A549 (cell line): ENCODE measurements at regions not wholly inside any gene's neighbourhood (a gene's known extent, or its start where the extent isn't known, plus 50 kb on each side); places are given as distances from the start of the nearest gene placed in this dataset.

Experiments used
- ATAC-seq, 2 experiments: fragments of 200-7000 bp in 1 of 2; fragments of >200 bp in 1 of 2; cut with Nextera tagmentation in 1 of 2; cut with Tn5 transposase in 1 of 2; 3 replicates each; pipeline versions ENCODE4 v1.8.0 to v1.9.1; 2018 to 2020; ENCODE audit warnings: mild to moderate bottlenecking in 1 of 2, moderate library complexity in 1 of 2
- CTCF ChIA-PET: fragments of 300-600 bp; sonication (Branson Sonifier 250); formaldehyde crosslinking; extraction: SDS; loops from one replicate; lab custom pipeline; 2021; ENCODE audit warnings: antibody characterized with exemption, inconsistent platforms; lab: Yijun Ruan, JAX
- POLR2A ChIA-PET: fragments of 350-600 bp; formaldehyde crosslinking; extraction: SDS; loops from one replicate; lab custom pipeline; 2021; ENCODE audit warnings: antibody characterized with exemption, inconsistent platforms; lab: Yijun Ruan, JAX
- DNase-seq, 2 experiments: peaks; one replicate each; pipeline versions ENCODE4 v3.0.0 to v3.0.0-alpha.2; 2011 to 2016; ENCODE audit warnings: low read depth in 1 of 2, low spot score in 1 of 2
- FAIRE-seq: peaks from 2 replicates; lab custom pipeline; 2011; peaks lifted over from hg19 to GRCh38; lab: Jason Lieb, UNC
- H3K27ac ChIP-seq, 2 experiments: fragments of >200 bp; sonication (Bioruptor Twin); formaldehyde crosslinking; 3 replicates each; pipeline ENCODE4 v1.5.1; 2016 to 2017
- H3K4me1 ChIP-seq: fragments of >200 bp; sonication (Bioruptor Twin); formaldehyde crosslinking; 3 replicates; pipeline ENCODE4 v1.6.1; 2016
- H3K4me2 ChIP-seq: fragments of >200 bp; sonication (Bioruptor Twin); formaldehyde crosslinking; 3 replicates; pipeline ENCODE4 v1.6.1; 2016
- H3K4me3 ChIP-seq: fragments of >200 bp; sonication (Bioruptor Twin); formaldehyde crosslinking; 3 replicates; pipeline ENCODE4 v1.5.1; 2016
- H3K9me3 ChIP-seq: fragments of >200 bp; sonication (Bioruptor Twin); formaldehyde crosslinking; 3 replicates; pipeline ENCODE4 v1.6.1; 2016
- ATOH8 ChIP-seq: fragments of 250-450 bp; sonication (Bioruptor Pico); IDR thresholded peaks from 2 replicates; pipeline ENCODE4 v1.5.0; 2020; ENCODE audit warnings: low read depth, mild to moderate bottlenecking, moderate library complexity
- BCL3 ChIP-seq: fragments of >200 bp; sonication (Bioruptor Twin); formaldehyde crosslinking; IDR thresholded peaks from 3 replicates; pipeline ENCODE4 v1.6.1; 2016
- BHLHE40 ChIP-seq: IDR thresholded peaks from 2 replicates; pipeline ENCODE4 v1.6.1; 2012; ENCODE audit warnings: low read depth, low read length, inconsistent platforms
- CHD2 ChIP-seq: fragments of 150-350 bp; IDR thresholded peaks from 2 replicates; pipeline ENCODE4 v1.6.1; 2014; ENCODE audit warnings: low read length; ENCODE audit not compliant: partially characterized antibody
- CHD4 ChIP-seq: fragments of 200-600 bp; sonication (generic); IDR thresholded peaks from 2 replicates; pipeline ENCODE4 v1.6.1; 2016; ENCODE audit warnings: antibody characterized with exemption, mild to moderate bottlenecking, borderline replicate concordance
- EHMT2 ChIP-seq: fragments of 200-600 bp; sonication (generic); IDR thresholded peaks from 2 replicates; pipeline ENCODE4 v1.6.1; 2016; ENCODE audit warnings: antibody characterized with exemption, low read depth, mild to moderate bottlenecking, moderate library complexity
- EP300 ChIP-seq, 2 experiments: fragments of >200 bp; sonication (Bioruptor Twin); formaldehyde crosslinking; IDR thresholded peaks; 2 replicates in 1 of 2; 3 replicates in 1 of 2; pipeline ENCODE4 v1.6.1; 2016 to 2017
- FOXS1 ChIP-seq: fragments of 250-450 bp; sonication (Bioruptor Pico); IDR thresholded peaks from 2 replicates; pipeline ENCODE4 v1.5.0; 2020; ENCODE audit warnings: mild to moderate bottlenecking, moderate library complexity
- KDM1A ChIP-seq: fragments of 200-600 bp; sonication (generic); IDR thresholded peaks from 2 replicates; pipeline ENCODE4 v1.6.1; 2016; ENCODE audit warnings: low read depth, mild to moderate bottlenecking
- PHF8 ChIP-seq: fragments of 200-600 bp; sonication (generic); IDR thresholded peaks from 2 replicates; pipeline ENCODE4 v1.6.1; 2016; ENCODE audit warnings: low read depth, mild to moderate bottlenecking, antibody characterized with exemption, moderate library complexity, borderline replicate concordance
- POLR2AphosphoS2 ChIP-seq: conservative IDR thresholded peaks from 2 replicates; pipeline ENCODE4 v1.6.1; 2012; ENCODE audit warnings: low read length, improper control_type of control experiment, inconsistent platforms
- RAD21 ChIP-seq, 2 experiments: fragments of >200 bp in 1 of 2; sonication (Bioruptor Twin) in 1 of 2; formaldehyde crosslinking in 1 of 2; IDR thresholded peaks in 1 of 2; conservative IDR thresholded peaks in 1 of 2; 2 replicates in 1 of 2; 3 replicates in 1 of 2; pipeline ENCODE4 v1.6.1; 2012 to 2018; ENCODE audit warnings: inconsistent platforms in 1 of 2
- RARB ChIP-seq: fragments of 250-450 bp; sonication (Bioruptor Pico); IDR thresholded peaks from 2 replicates; pipeline ENCODE4 v1.8.0; 2021; ENCODE audit warnings: mild to moderate bottlenecking, moderate library complexity
- RFX5 ChIP-seq: fragments of 450-650 bp; IDR thresholded peaks from 2 replicates; pipeline ENCODE4 v1.7.1; 2014; ENCODE audit warnings: antibody characterized with exemption, mild to moderate bottlenecking, moderate library complexity
- RNF2 ChIP-seq: fragments of 200-600 bp; sonication (generic); IDR thresholded peaks from 2 replicates; pipeline ENCODE4 v1.6.1; 2016; ENCODE audit warnings: low read depth, mild to moderate bottlenecking, antibody characterized with exemption, moderate library complexity, borderline replicate concordance
- TFCP2L1 ChIP-seq: fragments of 250-450 bp; sonication (Bioruptor Pico); IDR thresholded peaks from 2 replicates; pipeline ENCODE4 v1.5.0; 2021; ENCODE audit warnings: mild to moderate bottlenecking
- TP53 ChIP-seq: fragments of 250-450 bp; sonication (Bioruptor Pico); IDR thresholded peaks from 2 replicates; pipeline ENCODE4 v1.5.0; 2021; ENCODE audit warnings: mild to moderate bottlenecking, moderate library complexity
- USF2 ChIP-seq: fragments of 450-650 bp; IDR thresholded peaks from 2 replicates; pipeline ENCODE4 v1.6.1; 2014; ENCODE audit warnings: antibody characterized with exemption
- ZC3H11A ChIP-seq: fragments of 450-650 bp; IDR thresholded peaks from 2 replicates; pipeline ENCODE4 v1.6.1; 2014; ENCODE audit warnings: antibody characterized with exemption, mild to moderate bottlenecking
- ZFP36 ChIP-seq: fragments of 450-650 bp; IDR thresholded peaks from 2 replicates; pipeline ENCODE4 v1.6.1; 2014; ENCODE audit warnings: borderline replicate concordance; ENCODE audit not compliant: partially characterized antibody
- WGBS: methylation state at CpG from one replicate; pipeline ENCODE4 v1.1.6; 2017; ENCODE audit errors: missing lambda C conversion rate; 5-methylcytosine and 5-hydroxymethylcytosine counted together
- TF ChIP-seq, protein P1 (sequence below): IDR thresholded peaks from 2 replicates; pipeline ENCODE4 v1.6.1; 2012
- TF ChIP-seq, protein P2 (sequence below): fragments of >200 bp; sonication (Bioruptor Twin); formaldehyde crosslinking; IDR thresholded peaks from 3 replicates; pipeline ENCODE4 v1.5.1; 2016
- TF ChIP-seq, protein P3 (sequence below): fragments of 150-350 bp; IDR thresholded peaks from 2 replicates; pipeline ENCODE4 v1.6.1; 2014; ENCODE audit warnings: low read depth, mild to moderate bottlenecking, low read length
- TF ChIP-seq, protein P4 (sequence below): fragments of 250-450 bp; sonication (Bioruptor Pico); IDR thresholded peaks from 2 replicates; pipeline ENCODE4 v1.5.0; 2021; ENCODE audit warnings: mild to moderate bottlenecking, moderate library complexity, borderline replicate concordance
- TF ChIP-seq, protein P5 (sequence below): fragments of >200 bp; sonication (Bioruptor Twin); formaldehyde crosslinking; IDR thresholded peaks from 2 replicates; pipeline ENCODE4 v1.6.1; 2016
- TF ChIP-seq, protein P6 (sequence below): fragments of 200-600 bp; sonication (generic); IDR thresholded peaks from 2 replicates; pipeline ENCODE4 v1.6.1; 2016; ENCODE audit warnings: antibody characterized with exemption, mild to moderate bottlenecking, moderate library complexity

DNA sequence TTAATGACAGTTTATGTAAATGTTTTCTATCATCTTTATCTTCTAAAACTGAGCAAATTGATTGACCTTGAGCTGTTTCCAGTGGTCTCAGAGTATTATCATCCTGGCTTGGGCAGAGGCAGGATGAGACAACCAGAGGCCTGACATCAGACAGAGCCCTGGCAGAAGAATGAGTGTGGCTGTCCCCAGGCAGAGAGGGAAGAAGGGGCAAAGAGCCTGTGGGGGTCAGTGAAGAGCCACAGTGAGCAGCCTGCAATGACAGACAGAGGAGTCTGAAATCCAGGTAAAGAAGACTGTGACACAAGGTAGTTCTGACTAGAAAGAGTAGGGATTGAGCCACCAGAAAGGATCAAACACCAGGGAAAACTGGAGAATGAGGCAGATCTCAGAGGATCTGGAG is 182.4 kb upstream of the ARSJ start:
- DNase-seq = no peak
- Histone ChIP-seq H3K9me3 (no peaks in the 10 kb centered on the region), H3K4me2 (no peak overlapping the region), H3K4me3 (no peak overlapping the region), H3K27ac (no peak overlapping the region), H3K4me1 (no peaks in the 10 kb centered on the region)
- CTCF ChIA-PET = no interaction called here
- POLR2A ChIA-PET = no interaction called here
- TF ChIP-seq, protein P1, sequence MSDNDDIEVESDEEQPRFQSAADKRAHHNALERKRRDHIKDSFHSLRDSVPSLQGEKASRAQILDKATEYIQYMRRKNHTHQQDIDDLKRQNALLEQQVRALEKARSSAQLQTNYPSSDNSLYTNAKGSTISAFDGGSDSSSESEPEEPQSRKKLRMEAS = no peak
- TF ChIP-seq USF2 (no peak), RNF2 (no peak), BCL3 (no peak), TP53 (CRISPR knock-in tag) (no peak), EP300 (IDR thresholded peaks at IDR 0.05) (no peak), POLR2AphosphoS2 (no peak), PHF8 (no peak), ZFP36 (no peak), RFX5 (no peak), KDM1A (no peak), ATOH8 (CRISPR knock-in tag) (no peak), CHD4 (no peak), EHMT2 (no peak), FOXS1 (CRISPR knock-in tag) (no peak), BHLHE40 (no peak), CHD2 (no peak)
- TF ChIP-seq, protein P2, sequence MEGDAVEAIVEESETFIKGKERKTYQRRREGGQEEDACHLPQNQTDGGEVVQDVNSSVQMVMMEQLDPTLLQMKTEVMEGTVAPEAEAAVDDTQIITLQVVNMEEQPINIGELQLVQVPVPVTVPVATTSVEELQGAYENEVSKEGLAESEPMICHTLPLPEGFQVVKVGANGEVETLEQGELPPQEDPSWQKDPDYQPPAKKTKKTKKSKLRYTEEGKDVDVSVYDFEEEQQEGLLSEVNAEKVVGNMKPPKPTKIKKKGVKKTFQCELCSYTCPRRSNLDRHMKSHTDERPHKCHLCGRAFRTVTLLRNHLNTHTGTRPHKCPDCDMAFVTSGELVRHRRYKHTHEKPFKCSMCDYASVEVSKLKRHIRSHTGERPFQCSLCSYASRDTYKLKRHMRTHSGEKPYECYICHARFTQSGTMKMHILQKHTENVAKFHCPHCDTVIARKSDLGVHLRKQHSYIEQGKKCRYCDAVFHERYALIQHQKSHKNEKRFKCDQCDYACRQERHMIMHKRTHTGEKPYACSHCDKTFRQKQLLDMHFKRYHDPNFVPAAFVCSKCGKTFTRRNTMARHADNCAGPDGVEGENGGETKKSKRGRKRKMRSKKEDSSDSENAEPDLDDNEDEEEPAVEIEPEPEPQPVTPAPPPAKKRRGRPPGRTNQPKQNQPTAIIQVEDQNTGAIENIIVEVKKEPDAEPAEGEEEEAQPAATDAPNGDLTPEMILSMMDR = no peak
- TF ChIP-seq, protein P3, sequence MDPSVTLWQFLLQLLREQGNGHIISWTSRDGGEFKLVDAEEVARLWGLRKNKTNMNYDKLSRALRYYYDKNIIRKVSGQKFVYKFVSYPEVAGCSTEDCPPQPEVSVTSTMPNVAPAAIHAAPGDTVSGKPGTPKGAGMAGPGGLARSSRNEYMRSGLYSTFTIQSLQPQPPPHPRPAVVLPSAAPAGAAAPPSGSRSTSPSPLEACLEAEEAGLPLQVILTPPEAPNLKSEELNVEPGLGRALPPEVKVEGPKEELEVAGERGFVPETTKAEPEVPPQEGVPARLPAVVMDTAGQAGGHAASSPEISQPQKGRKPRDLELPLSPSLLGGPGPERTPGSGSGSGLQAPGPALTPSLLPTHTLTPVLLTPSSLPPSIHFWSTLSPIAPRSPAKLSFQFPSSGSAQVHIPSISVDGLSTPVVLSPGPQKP = no peak
- FAIRE-seq = no peak
- no peak for ATAC-seq

GRCh38 chr4:114163051-114163450 is 183.6 kb upstream of the ARSJ start:
- Histone ChIP-seq H3K9me3 (no peaks in the 10 kb centered on the region), H3K4me3 (no peak overlapping the region), H3K27ac (no peak overlapping the region), H3K4me1 (no peaks in the 10 kb centered on the region), H3K4me2 (no peak overlapping the region)
- 80% methylated on average over 4 of the region's 4 CpGs for WGBS
- ATAC-seq (no peak), FAIRE-seq (no peak), DNase-seq (no peak)
- ChIA-PET CTCF (interaction anchor here (1.2 kb wide), 1 partner anchor 17 kb away, joined by 3 read pairs; no protein-coding TSS in a partner anchor), POLR2A (no interaction called here)
- TF ChIP-seq ZC3H11A (no peak), ZFP36 (no peak), TP53 (CRISPR knock-in tag) (no peak), RAD21 (conservative IDR thresholded peaks at IDR 0.05 in 1 of 2, IDR thresholded peaks at IDR 0.05 in 1 of 2) (no peak), TFCP2L1 (CRISPR knock-in tag) (no peak), RARB (no peak)
- TF ChIP-seq, protein P4, sequence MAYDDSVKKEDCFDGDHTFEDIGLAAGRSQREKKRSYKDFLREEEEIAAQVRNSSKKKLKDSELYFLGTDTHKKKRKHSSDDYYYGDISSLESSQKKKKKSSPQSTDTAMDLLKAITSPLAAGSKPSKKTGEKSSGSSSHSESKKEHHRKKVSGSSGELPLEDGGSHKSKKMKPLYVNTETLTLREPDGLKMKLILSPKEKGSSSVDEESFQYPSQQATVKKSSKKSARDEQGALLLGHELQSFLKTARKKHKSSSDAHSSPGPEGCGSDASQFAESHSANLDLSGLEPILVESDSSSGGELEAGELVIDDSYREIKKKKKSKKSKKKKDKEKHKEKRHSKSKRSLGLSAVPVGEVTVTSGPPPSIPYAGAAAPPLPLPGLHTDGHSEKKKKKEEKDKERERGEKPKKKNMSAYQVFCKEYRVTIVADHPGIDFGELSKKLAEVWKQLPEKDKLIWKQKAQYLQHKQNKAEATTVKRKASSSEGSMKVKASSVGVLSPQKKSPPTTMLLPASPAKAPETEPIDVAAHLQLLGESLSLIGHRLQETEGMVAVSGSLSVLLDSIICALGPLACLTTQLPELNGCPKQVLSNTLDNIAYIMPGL (CRISPR knock-in tag) = no peak
- TF ChIP-seq, protein P5, sequence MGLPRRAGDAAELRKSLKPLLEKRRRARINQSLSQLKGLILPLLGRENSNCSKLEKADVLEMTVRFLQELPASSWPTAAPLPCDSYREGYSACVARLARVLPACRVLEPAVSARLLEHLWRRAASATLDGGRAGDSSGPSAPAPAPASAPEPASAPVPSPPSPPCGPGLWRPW = no peak
- TF ChIP-seq, protein P6, sequence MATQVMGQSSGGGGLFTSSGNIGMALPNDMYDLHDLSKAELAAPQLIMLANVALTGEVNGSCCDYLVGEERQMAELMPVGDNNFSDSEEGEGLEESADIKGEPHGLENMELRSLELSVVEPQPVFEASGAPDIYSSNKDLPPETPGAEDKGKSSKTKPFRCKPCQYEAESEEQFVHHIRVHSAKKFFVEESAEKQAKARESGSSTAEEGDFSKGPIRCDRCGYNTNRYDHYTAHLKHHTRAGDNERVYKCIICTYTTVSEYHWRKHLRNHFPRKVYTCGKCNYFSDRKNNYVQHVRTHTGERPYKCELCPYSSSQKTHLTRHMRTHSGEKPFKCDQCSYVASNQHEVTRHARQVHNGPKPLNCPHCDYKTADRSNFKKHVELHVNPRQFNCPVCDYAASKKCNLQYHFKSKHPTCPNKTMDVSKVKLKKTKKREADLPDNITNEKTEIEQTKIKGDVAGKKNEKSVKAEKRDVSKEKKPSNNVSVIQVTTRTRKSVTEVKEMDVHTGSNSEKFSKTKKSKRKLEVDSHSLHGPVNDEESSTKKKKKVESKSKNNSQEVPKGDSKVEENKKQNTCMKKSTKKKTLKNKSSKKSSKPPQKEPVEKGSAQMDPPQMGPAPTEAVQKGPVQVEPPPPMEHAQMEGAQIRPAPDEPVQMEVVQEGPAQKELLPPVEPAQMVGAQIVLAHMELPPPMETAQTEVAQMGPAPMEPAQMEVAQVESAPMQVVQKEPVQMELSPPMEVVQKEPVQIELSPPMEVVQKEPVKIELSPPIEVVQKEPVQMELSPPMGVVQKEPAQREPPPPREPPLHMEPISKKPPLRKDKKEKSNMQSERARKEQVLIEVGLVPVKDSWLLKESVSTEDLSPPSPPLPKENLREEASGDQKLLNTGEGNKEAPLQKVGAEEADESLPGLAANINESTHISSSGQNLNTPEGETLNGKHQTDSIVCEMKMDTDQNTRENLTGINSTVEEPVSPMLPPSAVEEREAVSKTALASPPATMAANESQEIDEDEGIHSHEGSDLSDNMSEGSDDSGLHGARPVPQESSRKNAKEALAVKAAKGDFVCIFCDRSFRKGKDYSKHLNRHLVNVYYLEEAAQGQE = no peak
